Spleen (tissue), 7 donors: ENCODE measurements at regions not wholly inside any gene's neighbourhood (a gene's known extent, or its start where the extent isn't known, plus 50 kb on each side); places are given as distances from the start of the nearest gene placed in this dataset.

Experiments used
- POLR2A ChIP-seq, 3 donors: fragments of 450-650 bp; IDR thresholded peaks; one replicate each; pipeline ENCODE4 v1.5.1; 2017; ENCODE audit warnings: antibody characterized with exemption in 3 of 3, mild to moderate bottlenecking in 1 of 3
- POLR2AphosphoS5 ChIP-seq, 3 donors: sonication (generic); formaldehyde crosslinking; IDR thresholded peaks; one replicate each; pipeline ENCODE4 v1.5.1; 2017; ENCODE audit warnings: antibody characterized with exemption in 3 of 3
- TF ChIP-seq, protein P1 (sequence below), 11 experiments: fragments of 200-600 bp in 7 of 11; fragments of 450-650 bp in 4 of 11; sonication (generic) in 4 of 11; IDR thresholded peaks in 8 of 11; conservative IDR thresholded peaks in 3 of 11; 1 replicate in 7 of 11; 2 replicates in 4 of 11; pipeline versions ENCODE4 v1.4.0 to v1.8.0; 2016 to 2021; ENCODE audit warnings: antibody characterized with exemption in 11 of 11, inconsistent platforms in 4 of 11, mild to moderate bottlenecking in 1 of 11
- donor health status: DM: no; HTN: no; CAD: no; lungs with moderate emphysema.
- donor health status: DM: no; HTN: no; CAD: no.
- donor health status: DM: no; HTN: no; CAD: no.

DNA sequence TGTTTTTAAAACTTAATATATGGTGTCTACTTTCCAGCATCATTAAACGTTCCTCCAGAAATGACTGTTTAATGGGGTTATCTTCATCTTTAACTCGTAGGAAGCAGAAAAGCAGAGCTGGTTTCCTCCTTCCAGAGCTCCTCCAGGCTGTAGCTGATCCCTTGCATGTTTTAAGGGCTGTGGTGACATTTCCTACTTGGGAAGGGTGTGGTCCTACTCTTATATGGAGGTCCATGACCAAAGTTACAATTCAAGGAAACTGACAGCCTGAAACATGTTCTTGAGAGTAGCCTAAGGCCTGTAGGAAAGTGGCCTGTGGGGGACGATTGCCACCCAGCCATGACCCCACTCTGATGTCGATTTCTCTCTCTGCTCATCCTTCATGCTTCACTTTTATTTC, 297.1 kb downstream of the GADD45G start:
- TF ChIP-seq, protein P1, sequence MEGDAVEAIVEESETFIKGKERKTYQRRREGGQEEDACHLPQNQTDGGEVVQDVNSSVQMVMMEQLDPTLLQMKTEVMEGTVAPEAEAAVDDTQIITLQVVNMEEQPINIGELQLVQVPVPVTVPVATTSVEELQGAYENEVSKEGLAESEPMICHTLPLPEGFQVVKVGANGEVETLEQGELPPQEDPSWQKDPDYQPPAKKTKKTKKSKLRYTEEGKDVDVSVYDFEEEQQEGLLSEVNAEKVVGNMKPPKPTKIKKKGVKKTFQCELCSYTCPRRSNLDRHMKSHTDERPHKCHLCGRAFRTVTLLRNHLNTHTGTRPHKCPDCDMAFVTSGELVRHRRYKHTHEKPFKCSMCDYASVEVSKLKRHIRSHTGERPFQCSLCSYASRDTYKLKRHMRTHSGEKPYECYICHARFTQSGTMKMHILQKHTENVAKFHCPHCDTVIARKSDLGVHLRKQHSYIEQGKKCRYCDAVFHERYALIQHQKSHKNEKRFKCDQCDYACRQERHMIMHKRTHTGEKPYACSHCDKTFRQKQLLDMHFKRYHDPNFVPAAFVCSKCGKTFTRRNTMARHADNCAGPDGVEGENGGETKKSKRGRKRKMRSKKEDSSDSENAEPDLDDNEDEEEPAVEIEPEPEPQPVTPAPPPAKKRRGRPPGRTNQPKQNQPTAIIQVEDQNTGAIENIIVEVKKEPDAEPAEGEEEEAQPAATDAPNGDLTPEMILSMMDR (IDR thresholded peaks at IDR 0.05 in 8 of 11, conservative IDR thresholded peaks at IDR 0.05 in 3 of 11), result no peak
- TF ChIP-seq POLR2A (IDR thresholded peaks at IDR 0.05), result no peak
- TF ChIP-seq POLR2AphosphoS5 (IDR thresholded peaks at IDR 0.05), result no peak
